Amygdala (tissue), 56 donors: ENCODE measurements at regions not wholly inside any gene's neighbourhood (a gene's known extent, or its start where the extent isn't known, plus 50 kb on each side); places are given as distances from the start of the nearest gene placed in this dataset.
"Not testable (repeated sequence)": the region's sequence is repeated elsewhere in the genome, so short reads cannot be mapped to it uniquely, and the experiment has no call there.

Experiments used
- DNase-seq, 56 donors: peaks; one replicate each; lab custom pipeline; 2025; lab: John Stamatoyannopoulos, UW

DNA sequence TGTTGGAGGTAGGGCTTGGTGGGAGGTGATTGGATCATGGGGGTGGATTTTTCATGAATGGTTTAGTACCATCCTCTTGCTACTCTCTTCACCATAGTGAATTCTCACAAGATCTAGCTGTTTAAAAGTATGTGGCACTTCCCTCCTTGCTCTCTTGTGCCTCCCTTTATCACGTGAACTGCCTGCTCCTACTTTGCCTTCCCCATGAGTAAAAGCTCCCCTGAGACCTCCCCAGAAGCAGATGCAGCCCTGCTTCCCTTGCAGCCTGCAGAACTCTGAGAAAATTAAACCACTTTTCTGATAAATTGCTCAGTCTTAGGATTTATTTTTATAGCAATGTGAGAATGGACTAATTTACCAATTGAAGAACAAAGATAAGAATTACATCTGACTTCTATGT, 223.1 kb downstream of the RNF144A start:
- DNase-seq, result no peak

DNA sequence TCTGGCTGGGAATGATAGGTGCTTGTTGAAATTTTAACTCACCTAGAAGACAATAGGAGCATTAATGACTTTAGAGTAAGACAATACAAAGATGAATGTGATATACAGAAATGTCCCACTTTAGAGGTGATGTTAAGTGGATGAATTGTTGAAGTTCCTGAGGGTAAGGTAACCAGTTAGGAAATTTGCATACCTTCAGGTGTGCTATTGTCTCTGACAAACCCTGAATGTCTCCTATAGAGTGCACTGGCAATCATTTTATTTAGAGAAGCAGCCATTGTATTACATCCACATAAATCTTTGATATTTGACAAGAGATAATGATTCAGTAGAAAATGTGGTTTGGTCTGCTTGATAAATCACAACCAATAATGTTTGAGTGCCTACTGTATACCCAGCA, 228.5 kb downstream of the RNF144A start:
- no peak for DNase-seq

- no peak for DNase-seq
Measured at GRCh38 chr2:7146151-7146550, 228.9 kb downstream of the RNF144A start.

DNA sequence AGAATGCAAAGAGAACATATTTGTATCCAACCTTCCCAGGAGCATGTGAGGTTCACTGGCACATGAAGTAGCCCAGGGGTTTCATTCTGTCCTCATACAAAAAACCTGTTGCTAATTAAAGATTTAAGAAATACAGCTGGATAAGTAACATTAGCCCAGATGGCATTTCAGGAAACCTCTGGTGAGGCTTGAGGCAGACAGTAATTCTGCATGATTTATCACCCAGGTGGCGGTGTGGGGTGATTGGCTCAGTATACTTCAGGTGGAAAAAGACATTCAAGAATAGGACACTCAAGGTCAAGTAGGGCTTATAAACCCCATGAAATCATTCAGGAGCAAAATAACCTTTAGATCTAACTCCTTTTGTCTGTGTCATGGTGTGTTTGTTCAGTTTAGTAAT, 237.4 kb downstream of the RNF144A start:
- DNase-seq, result no peak

DNA sequence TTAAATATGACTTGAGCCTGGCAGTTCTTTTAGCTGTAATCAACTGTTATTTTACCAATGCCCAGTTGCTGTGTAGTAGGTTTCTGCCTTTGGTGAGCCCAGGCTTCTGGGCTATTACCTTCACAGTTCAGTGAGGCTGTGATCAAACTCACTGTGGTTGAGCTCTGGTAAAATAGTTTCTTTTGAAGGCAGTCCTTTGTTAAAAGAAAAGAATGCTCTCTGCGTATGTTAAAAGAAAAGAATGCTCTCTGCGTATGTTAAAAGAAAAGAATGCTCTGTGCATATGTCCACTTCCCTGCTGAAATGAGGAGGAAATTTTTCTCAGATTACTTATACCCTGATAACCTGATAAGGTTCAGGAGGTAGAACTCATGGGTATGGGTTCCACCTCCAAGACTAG, 244.3 kb downstream of the RNF144A start:
- no peak for DNase-seq

DNA sequence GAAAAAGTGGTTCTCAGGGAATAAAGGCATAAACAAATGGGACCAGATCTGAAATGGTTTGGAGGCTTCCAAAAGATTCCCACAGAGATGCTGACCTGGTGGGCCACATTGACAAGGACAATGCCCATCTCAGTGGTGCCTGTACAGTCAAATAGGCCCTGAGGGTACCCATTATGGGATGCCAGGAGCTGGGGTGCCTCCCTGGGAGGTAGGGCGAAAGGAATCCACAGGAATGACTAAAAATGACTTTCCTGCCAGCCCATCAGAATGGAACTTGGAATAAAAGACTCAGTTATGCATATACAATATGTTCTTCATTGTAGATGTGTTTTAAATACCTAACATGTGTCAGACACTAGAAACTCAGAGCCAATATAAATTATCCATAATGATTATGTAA, 248.5 kb downstream of the RNF144A start:
- DNase-seq, result no peak

- peak in 1 of 56 donors; percentile 6 for DNase-seq
Measured at GRCh38 chr2:7167801-7168411, 250.7 kb downstream of the RNF144A start.

DNA sequence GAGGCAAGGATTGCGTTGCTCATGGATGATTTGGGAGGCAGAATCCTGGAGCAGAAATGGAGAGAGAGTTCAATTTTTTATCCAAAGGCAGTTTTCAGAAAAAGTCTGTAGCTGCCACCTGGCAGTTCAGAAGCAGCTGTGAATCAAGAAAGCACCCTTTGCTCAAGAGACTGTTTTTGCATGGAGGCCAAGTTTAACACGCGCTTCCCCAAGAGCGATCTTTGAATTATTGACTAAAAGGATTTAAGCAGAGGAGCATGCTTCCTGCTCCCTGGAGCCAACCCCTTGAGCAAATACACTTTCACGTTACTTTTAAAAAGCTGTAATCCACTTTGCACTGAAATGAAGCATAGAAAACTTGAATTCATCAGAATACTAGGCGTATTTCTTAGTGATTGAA, 252.4 kb downstream of the RNF144A start:
- no peak for DNase-seq

GRCh38 chr2:7178996-7179395, 261.8 kb downstream of the RNF144A start:
- not testable (repeated sequence) for DNase-seq

DNA sequence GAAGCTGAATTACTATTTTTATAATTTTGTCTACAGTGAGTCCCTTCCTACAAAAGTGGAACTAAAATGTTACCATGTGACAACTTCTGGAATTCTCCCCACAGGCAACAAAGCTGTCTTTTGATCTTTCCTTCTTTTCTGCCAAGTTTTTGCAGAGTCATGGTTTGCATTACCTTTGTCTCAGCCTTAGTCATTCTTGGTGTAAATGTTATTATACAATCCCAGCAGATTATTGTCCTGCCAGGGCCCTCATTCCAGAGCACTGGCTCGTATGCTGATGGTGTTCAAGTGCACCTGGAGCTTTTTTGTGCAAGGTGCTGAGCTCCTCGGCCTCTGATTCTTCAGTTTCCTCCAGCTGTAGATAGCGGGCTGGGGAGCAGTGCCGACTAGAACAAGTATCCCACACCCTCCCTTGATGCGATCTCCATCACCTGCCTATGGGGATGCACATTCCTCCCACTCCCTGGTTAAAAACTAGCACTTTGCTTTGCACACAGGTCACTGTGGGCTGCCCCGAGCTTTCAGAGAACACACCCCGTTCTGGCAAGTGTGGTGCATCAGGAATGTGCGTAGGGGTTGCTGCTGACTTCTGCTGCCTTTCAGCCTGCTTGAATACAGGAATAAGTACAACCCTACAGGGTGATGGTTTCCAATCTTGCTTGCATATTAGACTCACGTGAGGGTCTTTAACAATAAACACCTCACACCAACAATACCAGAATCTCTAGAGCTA, 263.6 kb downstream of the RNF144A start:
- DNase-seq, result peak in 1 of 56 donors; percentile 1

DNA sequence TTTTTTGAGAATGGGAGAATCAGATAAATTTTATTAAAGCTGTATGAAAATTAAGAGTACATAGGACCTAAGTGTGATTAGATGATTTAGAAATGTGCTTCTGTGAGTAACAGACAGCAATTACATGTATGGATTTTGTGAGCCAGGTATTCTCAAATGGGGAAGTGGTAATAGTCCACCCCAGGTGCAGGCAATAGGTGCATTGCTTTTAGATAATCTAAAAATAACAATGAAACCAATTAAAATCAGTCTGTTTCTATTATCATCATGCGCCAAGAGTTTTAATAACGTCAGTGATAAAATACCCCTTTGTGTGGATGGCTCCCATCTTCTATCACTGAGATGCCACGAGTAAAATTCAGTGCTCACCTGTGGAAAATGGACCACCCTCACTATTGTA, 265.3 kb downstream of the RNF144A start:
- DNase-seq, result no peak

DNA sequence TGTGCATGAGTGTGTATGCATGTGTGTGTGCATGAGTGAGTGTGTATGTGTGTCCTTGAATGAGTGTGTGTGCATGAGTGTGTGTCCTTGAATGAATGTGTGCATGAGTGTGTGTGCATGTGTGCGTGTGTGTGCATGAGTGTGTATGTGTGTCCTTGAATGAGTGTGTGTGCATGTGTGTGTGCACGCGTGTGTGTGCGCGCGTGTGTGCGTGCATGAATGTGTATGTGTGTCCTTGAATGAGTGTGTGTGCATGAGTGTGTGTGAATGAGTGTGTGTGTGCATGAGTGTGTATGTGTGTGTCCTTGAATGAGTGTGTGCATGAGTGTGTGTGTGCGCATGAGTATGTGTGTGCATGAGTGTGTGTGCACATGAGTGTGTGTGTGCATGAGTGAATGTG, 271.9 kb downstream of the RNF144A start:
- no peak for DNase-seq

DNA sequence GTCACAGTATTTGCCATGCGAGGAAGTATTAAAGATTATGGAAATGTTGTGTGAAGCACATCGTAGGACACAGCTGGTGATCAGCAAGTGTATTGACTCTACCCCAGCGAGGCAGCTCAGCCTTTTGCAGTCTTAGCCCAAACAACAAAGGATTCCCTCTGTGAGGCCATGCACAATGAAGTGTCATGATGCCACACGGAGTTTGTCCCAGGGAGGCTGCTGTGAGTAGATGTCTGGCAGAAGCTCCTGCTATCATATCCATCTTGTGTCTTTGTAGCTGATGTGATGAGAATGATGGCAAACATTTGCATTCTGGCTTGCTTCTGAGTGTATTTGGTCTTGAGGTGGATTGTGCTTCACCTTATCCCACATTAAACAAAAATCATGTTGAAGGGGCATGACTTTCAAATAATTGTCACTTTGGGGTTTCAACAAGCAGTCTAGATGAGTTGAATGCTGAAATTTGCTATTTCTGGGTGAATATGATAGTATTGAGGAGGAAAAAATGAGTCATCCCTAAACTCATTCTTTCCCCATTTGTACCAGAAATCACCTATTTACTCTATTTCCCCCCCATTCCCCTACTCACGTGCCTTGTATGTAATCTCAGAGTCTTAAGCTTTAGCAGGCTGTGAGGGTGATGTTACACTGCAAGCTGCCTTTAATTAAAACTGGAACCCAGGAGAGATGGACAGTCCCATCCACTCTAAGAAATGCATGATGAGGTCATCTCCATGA, 273.5 kb downstream of the RNF144A start:
- DNase-seq, result no peak

DNA sequence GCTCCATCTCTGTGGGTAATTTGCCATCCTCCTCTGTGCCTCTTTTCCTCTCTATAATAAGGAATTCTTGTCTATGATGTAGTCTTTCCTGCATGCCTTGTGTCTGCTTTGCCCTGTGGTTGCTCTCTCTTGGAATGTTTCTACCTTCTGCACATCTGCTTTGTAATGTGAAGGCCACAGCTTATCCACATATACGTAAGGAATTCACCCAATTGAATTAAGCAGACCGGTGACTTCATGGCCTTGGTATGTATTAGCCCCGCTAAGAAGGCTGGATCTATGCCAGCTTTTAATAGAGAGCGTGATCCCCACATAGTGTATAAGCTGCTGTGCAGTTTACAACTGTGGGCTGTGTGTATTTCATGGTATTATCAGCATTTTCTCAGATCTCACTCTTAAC, 274.7 kb downstream of the RNF144A start:
- no peak for DNase-seq

DNA sequence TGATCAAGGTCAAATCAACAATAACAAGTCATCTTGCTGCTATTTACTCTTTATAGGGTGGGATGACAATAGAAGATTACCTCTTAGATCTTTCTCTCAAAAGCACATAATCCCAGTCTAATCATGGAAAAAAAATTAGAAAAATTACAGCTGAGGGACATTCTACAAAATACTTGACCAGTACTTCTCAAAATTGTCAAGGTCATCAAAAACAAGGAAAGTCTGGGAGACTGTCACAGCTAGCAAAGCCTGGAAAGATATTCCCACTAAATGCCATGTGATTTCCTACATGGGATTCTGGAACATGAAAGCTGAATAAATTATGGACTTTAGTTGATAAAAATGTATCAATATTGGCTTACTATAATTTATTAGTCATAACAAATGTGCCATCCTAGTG, 276.2 kb downstream of the RNF144A start:
- DNase-seq, result no peak

GRCh38 chr2:7194950-7195349, 277.7 kb downstream of the RNF144A start:
- DNase-seq, result no peak

DNA sequence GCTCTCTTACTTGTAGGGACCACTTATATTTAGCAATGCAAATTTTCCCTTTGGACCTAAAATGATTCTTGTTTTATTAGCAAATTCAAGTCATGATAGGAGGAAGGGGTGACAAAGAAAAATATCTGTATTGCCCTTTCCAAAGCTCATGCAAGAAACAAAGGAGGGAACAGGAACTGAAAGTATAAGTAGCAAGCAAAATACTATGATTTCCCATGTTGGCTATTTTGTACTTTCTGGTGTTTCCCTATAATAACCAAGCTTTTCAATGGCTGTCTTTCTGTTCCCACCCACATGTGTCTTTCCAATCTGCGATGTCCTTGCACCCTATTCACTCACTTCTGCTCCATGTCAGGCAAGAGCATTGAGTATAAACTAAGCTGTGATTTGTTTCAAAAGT, 279.7 kb downstream of the RNF144A start:
- no peak for DNase-seq

DNA sequence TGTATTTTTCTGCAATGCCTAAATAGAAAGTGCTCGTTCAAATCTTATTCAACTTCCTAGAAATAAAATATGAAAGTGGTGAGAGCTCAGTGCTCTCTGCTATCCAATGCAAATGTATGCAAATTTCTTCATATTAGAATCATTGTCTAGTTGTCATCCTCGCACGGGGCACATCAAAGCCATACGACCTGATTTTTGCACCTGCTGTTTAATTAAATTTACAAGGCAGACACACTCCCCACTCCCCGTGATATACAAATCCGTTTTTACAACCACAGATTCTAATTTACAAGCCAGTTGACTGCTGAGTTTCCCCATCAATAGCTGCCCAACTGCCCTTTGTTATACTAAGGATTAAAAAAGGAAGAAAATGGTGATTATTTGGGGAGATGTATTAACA, 284.6 kb downstream of the RNF144A start:
- DNase-seq, result no peak

DNA sequence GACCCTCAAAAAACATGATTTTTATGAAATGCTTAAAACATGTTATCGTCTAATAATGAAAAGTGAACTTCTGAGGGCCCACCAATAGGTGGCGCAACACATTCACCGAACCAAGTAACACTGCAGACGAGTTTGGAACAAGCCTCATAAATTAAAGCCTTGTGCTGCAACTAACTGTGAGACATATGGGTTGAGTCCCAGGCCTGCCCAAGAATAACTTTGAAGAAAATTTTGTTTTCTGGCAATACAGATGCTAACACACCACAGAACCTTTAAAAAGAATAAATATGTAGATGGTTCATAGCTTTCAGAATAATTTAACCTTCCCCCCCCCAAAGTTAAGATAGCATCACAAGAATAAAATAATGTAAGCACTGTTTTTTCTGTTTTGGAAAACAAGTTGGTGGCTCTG, 285.9 kb downstream of the RNF144A start:
- DNase-seq, result peak in 27 of 56 donors; percentile 1 to 76 (median 17)

GRCh38 chr2:7205151-7205830, 288.1 kb downstream of the RNF144A start:
- DNase-seq, result no peak

DNA sequence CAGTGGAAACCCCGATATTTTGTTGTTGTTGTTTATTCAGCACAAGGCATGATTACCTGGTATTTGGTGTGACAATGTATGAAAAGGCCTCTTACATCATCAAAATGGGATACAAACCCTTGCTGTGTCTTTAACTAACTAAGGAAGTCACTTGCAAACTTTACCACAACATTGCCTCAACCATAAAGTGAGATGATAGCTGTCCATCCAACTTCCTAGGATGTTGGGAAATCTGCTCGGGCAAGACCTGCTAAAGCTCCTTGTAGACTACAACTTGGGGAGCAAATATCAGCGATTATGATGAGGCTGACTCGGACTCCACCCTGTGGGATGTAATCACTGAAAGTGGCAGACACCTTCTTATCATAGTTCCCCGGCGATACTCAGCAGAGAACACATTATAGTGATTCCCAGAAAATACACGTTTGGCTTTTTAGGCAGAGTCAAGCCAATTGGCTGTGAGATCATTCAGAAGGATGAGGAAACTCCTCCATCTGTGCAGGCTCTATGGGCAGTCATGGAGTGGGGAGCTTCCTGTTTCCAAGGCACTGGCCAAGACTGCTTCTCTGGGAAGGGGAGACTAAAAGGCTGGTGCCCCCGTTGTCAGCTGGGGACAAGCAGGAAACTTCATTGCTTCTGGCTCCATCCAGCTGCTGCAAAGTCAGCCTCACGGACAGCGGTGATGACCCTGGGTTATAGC, 289.0 kb downstream of the RNF144A start:
- DNase-seq, result no peak
